Mammary epithelial cell (primary cell): ENCODE measurements at regions not wholly inside any gene's neighbourhood (a gene's known extent, or its start where the extent isn't known, plus 50 kb on each side); places are given as distances from the start of the nearest gene placed in this dataset.

ENCODE experiments used
- CTCF ChIP-seq, 2 donors: IDR thresholded peaks in 1 of 2; conservative IDR thresholded peaks in 1 of 2; 2 replicates each; pipeline ENCODE4 v1.5.1; 2011 to 2012; ENCODE audit warnings: inconsistent platforms in 2 of 2, low read length in 2 of 2, mild to moderate bottlenecking in 2 of 2, control low read depth in 1 of 2, low read depth in 1 of 2; ENCODE audit not compliant: insufficient read depth in 1 of 2; ENCODE audit errors: extremely low read depth in 1 of 2
- EZH2 ChIP-seq: IDR thresholded peaks from 2 replicates; pipeline ENCODE4 v1.6.1; 2012; ENCODE audit warnings: low read length, inconsistent platforms, borderline replicate concordance

- TF ChIP-seq CTCF (conservative IDR thresholded peaks at IDR 0.05 in 1 of 2, IDR thresholded peaks at IDR 0.05 in 1 of 2; ENCODE audit: extremely low read depth in 1 of 2, insufficient read depth in 1 of 2, low read depth in 1 of 2, low read length in 2 of 2) (no peak), EZH2 (no peak)
These were observed 269.4 kb downstream of the TDRD15 start for GRCh38 chr2:21393173-21393572.
